Vagina (tissue), 2 donors: ENCODE measurements at regions not wholly inside any gene's neighbourhood (a gene's known extent, or its start where the extent isn't known, plus 50 kb on each side); places are given as distances from the start of the nearest gene placed in this dataset.

ENCODE experiments used
- POLR2A ChIP-seq, 2 donors: fragments of 450-650 bp; IDR thresholded peaks; one replicate each; pipeline ENCODE4 v1.6.1; 2017; ENCODE audit warnings: antibody characterized with exemption in 2 of 2, mild to moderate bottlenecking in 2 of 2, moderate library complexity in 2 of 2
- POLR2AphosphoS5 ChIP-seq, 2 donors: sonication (generic); formaldehyde crosslinking; IDR thresholded peaks; one replicate each; pipeline ENCODE4 v1.9.0; 2017; ENCODE audit warnings: antibody characterized with exemption in 2 of 2, mild to moderate bottlenecking in 2 of 2, low read depth in 1 of 2; ENCODE audit not compliant: insufficient read depth in 1 of 2
- TF ChIP-seq, protein P1 (sequence below), 3 experiments: fragments of 450-650 bp in 2 of 3; fragments of 200-600 bp in 1 of 3; sonication (generic) in 1 of 3; IDR thresholded peaks; one replicate each; pipeline ENCODE4 v1.5.1; 2017 to 2019; ENCODE audit warnings: antibody characterized with exemption in 3 of 3, mild to moderate bottlenecking in 2 of 3, moderate library complexity in 2 of 3

- TF ChIP-seq, protein P1, sequence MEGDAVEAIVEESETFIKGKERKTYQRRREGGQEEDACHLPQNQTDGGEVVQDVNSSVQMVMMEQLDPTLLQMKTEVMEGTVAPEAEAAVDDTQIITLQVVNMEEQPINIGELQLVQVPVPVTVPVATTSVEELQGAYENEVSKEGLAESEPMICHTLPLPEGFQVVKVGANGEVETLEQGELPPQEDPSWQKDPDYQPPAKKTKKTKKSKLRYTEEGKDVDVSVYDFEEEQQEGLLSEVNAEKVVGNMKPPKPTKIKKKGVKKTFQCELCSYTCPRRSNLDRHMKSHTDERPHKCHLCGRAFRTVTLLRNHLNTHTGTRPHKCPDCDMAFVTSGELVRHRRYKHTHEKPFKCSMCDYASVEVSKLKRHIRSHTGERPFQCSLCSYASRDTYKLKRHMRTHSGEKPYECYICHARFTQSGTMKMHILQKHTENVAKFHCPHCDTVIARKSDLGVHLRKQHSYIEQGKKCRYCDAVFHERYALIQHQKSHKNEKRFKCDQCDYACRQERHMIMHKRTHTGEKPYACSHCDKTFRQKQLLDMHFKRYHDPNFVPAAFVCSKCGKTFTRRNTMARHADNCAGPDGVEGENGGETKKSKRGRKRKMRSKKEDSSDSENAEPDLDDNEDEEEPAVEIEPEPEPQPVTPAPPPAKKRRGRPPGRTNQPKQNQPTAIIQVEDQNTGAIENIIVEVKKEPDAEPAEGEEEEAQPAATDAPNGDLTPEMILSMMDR (IDR thresholded peaks at IDR 0.05): no peak
- TF ChIP-seq POLR2A (IDR thresholded peaks at IDR 0.05) (no peak), POLR2AphosphoS5 (IDR thresholded peaks at IDR 0.05; ENCODE audit: insufficient read depth in 1 of 2, low read depth in 1 of 2) (no peak)
Measured at GRCh38 chr2:215773728-215774127, 239.6 kb downstream of the MREG start.
